HepG2 (cell line): ENCODE measurements at regions not wholly inside any gene's neighbourhood (a gene's known extent, or its start where the extent isn't known, plus 50 kb on each side); places are given as distances from the start of the nearest gene placed in this dataset.

Experiments
- ATAC-seq: fragments of 200-7000 bp; cut with Tn5 transposase; 3 replicates; pipeline ENCODE4 v1.9.1; 2020; ENCODE audit warnings: mild to moderate bottlenecking, moderate library complexity
- BruUV-seq: library from RNA; stranded (reverse); fragments of 400-500 nt; replicated peaks from 2 replicates; lab custom pipeline; 2021; lab: Mats Ljungman, UMichigan
- CTCF ChIA-PET: fragments of 300-600 bp; formaldehyde crosslinking; extraction: SDS; loops from one replicate; lab custom pipeline; 2021; ENCODE audit warnings: low total read pairs, inconsistent platforms, low intra/inter-chr PET ratio; lab: Yijun Ruan, JAX
- POLR2A ChIA-PET: fragments of 350-600 bp; sonication (Branson Sonifier 250); formaldehyde crosslinking; loops from one replicate; lab custom pipeline; 2020; ENCODE audit warnings: antibody characterized with exemption, inconsistent platforms; lab: Yijun Ruan, JAX
- DNase-seq: peaks from one replicate; pipeline ENCODE4 v3.0.0-alpha.2; 2015; ENCODE audit warnings: low spot score
- FAIRE-seq: peaks from 3 replicates; lab custom pipeline; 2011; peaks lifted over from hg19 to GRCh38; lab: Jason Lieb, UNC
- H2AFZ ChIP-seq: one replicate; pipeline ENCODE4 v1.6.1; 2011; ENCODE audit warnings: low read length, inconsistent platforms
- H3K27ac ChIP-seq: fragments of 300-600 bp; 3 replicates; pipeline ENCODE4 v1.8.0; 2011; ENCODE audit warnings: mixed run types, mild to moderate bottlenecking, mixed read lengths, low read length, inconsistent platforms; ENCODE audit not compliant: insufficient read depth; ENCODE audit errors: extremely low read length
- H3K27me3 ChIP-seq, 2 experiments: fragments of 200-600 bp in 1 of 2; 2 replicates in 1 of 2; 3 replicates in 1 of 2; pipeline versions ENCODE4 v1.6.0 to v1.8.0; 2011; ENCODE audit warnings: low read length in 2 of 2, mild to moderate bottlenecking in 2 of 2, moderate library complexity in 2 of 2, inconsistent platforms in 1 of 2; ENCODE audit not compliant: insufficient read depth in 2 of 2, control insufficient read depth in 1 of 2
- H3K36me3 ChIP-seq, 2 experiments: fragments of 200-600 bp in 1 of 2; replicated peaks in 1 of 2; 2 replicates in 1 of 2; 3 replicates in 1 of 2; pipeline versions ENCODE4 v1.5.1 to v1.8.0; 2011; ENCODE audit warnings: low read length in 2 of 2, inconsistent platforms in 1 of 2; ENCODE audit not compliant: insufficient read depth in 2 of 2, control insufficient read depth in 1 of 2
- H3K4me1 ChIP-seq: 2 replicates; pipeline ENCODE4 v1.5.1; 2012; ENCODE audit warnings: low read length, inconsistent platforms; ENCODE audit not compliant: insufficient read depth
- H3K4me2 ChIP-seq: 2 replicates; pipeline ENCODE4 v1.6.0; 2011; ENCODE audit warnings: low read depth, low read length, inconsistent platforms
- H3K4me3 ChIP-seq, 3 experiments: fragments of 200-600 bp in 1 of 3; sonication (generic), shearing (Covaris generic) in 1 of 3; replicated peaks in 1 of 3; 2 replicates each; pipeline ENCODE4 v1.5.1; 2011 to 2016; ENCODE audit warnings: low read length in 3 of 3, inconsistent platforms in 2 of 3, low read depth in 2 of 3, mild to moderate bottlenecking in 2 of 3, control low read depth in 1 of 3, mixed read lengths in 1 of 3; ENCODE audit not compliant: insufficient read depth in 1 of 3
- H3K79me2 ChIP-seq: one replicate; pipeline ENCODE4 v1.6.1; 2011; ENCODE audit warnings: low read length, inconsistent platforms; ENCODE audit not compliant: insufficient read depth
- H3K9ac ChIP-seq: 2 replicates; pipeline ENCODE4 v1.6.0; 2011; ENCODE audit warnings: mild to moderate bottlenecking, low read depth, low read length, inconsistent platforms; ENCODE audit not compliant: insufficient read depth
- H3K9me3 ChIP-seq: 2 replicates; pipeline ENCODE4 v1.5.1; 2012; ENCODE audit warnings: mild to moderate bottlenecking, low read length
- H4K20me1 ChIP-seq: 2 replicates; pipeline ENCODE4 v1.6.0; 2011; ENCODE audit warnings: inconsistent platforms, mild to moderate bottlenecking, low read length, moderate library complexity; ENCODE audit not compliant: insufficient read depth
- BORCS8-MEF2B ChIP-seq: sonication (generic); formaldehyde crosslinking; IDR thresholded peaks from 2 replicates; pipeline ENCODE4 v1.8.0; 2022; ENCODE audit warnings: mild to moderate bottlenecking, missing genetic modification reagents
- KAT7 ChIP-seq: IDR thresholded peaks from 2 replicates; pipeline ENCODE4 v1.6.1; 2018; ENCODE audit warnings: borderline replicate concordance, missing compliant biosample characterization
- KDM6A ChIP-seq: IDR thresholded peaks from 2 replicates; pipeline ENCODE4 v1.6.1; 2016; ENCODE audit warnings: low read depth
- NAIF1 ChIP-seq: sonication (generic); formaldehyde crosslinking; IDR thresholded peaks from 2 replicates; pipeline ENCODE4 v1.5.0; 2020; ENCODE audit warnings: mild to moderate bottlenecking, missing genetic modification reagents, borderline replicate concordance
- SNAPC4 ChIP-seq: sonication (generic); formaldehyde crosslinking; IDR thresholded peaks from 2 replicates; pipeline ENCODE4 v1.4.0; 2020; ENCODE audit warnings: mild to moderate bottlenecking, missing genetic modification reagents
- SOX13 ChIP-seq, 3 experiments: fragments of 450-650 bp in 1 of 3; sonication (generic) in 1 of 3; formaldehyde crosslinking in 1 of 3; IDR thresholded peaks in 2 of 3; conservative IDR thresholded peaks in 1 of 3; 2 replicates each; pipeline versions ENCODE4 v1.5.0 to v1.6.1; 2016 to 2020; ENCODE audit warnings: antibody characterized with exemption in 1 of 3, mild to moderate bottlenecking in 1 of 3, missing compliant biosample characterization in 1 of 3, missing genetic modification reagents in 1 of 3, moderate library complexity in 1 of 3
- SOX5 ChIP-seq: IDR thresholded peaks from 2 replicates; pipeline ENCODE4 v1.6.1; 2016; ENCODE audit warnings: borderline replicate concordance
- SOX6 ChIP-seq, 2 experiments: fragments of 450-650 bp in 1 of 2; sonication (generic) in 1 of 2; formaldehyde crosslinking in 1 of 2; IDR thresholded peaks; 2 replicates each; pipeline versions ENCODE4 v1.4.0 to v1.6.1; 2017 to 2020; ENCODE audit warnings: antibody characterized with exemption in 1 of 2, mild to moderate bottlenecking in 1 of 2, missing genetic modification reagents in 1 of 2
- SP5 ChIP-seq: IDR thresholded peaks from 2 replicates; pipeline ENCODE4 v1.6.1; 2016; ENCODE audit warnings: low read depth, borderline replicate concordance
- ZNF224 ChIP-seq: sonication (generic); formaldehyde crosslinking; IDR thresholded peaks from 2 replicates; pipeline ENCODE4 v1.5.0; 2020; ENCODE audit warnings: mild to moderate bottlenecking, missing genetic modification reagents
- ZNF720 ChIP-seq: sonication (generic); formaldehyde crosslinking; IDR thresholded peaks from 2 replicates; pipeline ENCODE4 v1.4.0; 2020; ENCODE audit warnings: missing genetic modification reagents
- ZNF746 ChIP-seq: sonication (generic); formaldehyde crosslinking; IDR thresholded peaks from 2 replicates; pipeline ENCODE4 v1.8.0; 2022; ENCODE audit warnings: mild to moderate bottlenecking, missing genetic modification reagents
- WGBS: methylation state at CpG from one replicate; pipeline ENCODE4 v1.1.6; 2017; ENCODE audit warnings: low lambda C conversion rate; 5-methylcytosine and 5-hydroxymethylcytosine counted together
- in situ Hi-C: cut with HindIII; loops from 2 replicates; pipeline ENCODE4 v1.10.0; 2017; ENCODE audit warnings: low pct_unique_long_range_greater_than_20kb; ENCODE audit not compliant: extremely low pct_ligation_motif_present
- intact Hi-C: fragments of 100-400 bp; cut with micrococcal nuclease; formaldehyde crosslinking; loops from one replicate; pipeline ENCODE4 v1.10.0; 2022; ENCODE audit not compliant: unreplicated experiment
- TF ChIP-seq, protein P1 (sequence below): sonication (generic); formaldehyde crosslinking; IDR thresholded peaks from 2 replicates; pipeline ENCODE4 v1.5.1; 2020; ENCODE audit warnings: missing genetic modification reagents, mild to moderate bottlenecking, borderline replicate concordance
- TF ChIP-seq, protein P2 (sequence below), 2 experiments: sonication (generic) in 1 of 2; formaldehyde crosslinking in 1 of 2; IDR thresholded peaks; 2 replicates each; pipeline versions ENCODE4 v1.4.0 to v1.6.1; 2018 to 2020; ENCODE audit warnings: missing genetic modification reagents in 2 of 2, borderline replicate concordance in 1 of 2, low read depth in 1 of 2, mild to moderate bottlenecking in 1 of 2, missing biosample characterization in 1 of 2

GRCh38 chr11:86160541-86161149 lies 83.9 kb upstream of the EED start:
- Histone ChIP-seq H2AFZ (no peak overlapping the region), H3K9me3 (no peaks in the 10 kb centered on the region), H3K9ac (no peak overlapping the region), H4K20me1 (no peaks in the 10 kb centered on the region), H3K27ac (no peak overlapping the region), H3K4me1 (peaks cover 31% of the 10 kb centered on the region), H3K27me3 (no peaks in the 10 kb centered on the region), H3K36me3 (no peaks in the 10 kb centered on the region), H3K79me2 (no peaks in the 10 kb centered on the region), H3K4me3 (no peak overlapping the region), H3K4me2 (no peak overlapping the region)
- ATAC-seq (peak; percentile 81), DNase-seq (peak; percentile 76), FAIRE-seq (no peak)
- in situ Hi-C loops (no loop called here), intact Hi-C loops (no loop called here)
- ChIA-PET CTCF (no interaction called here), POLR2A (no interaction called here)
- BruUV-seq = no TSS peak
- 0% methylated on average over 1 of the region's 1 CpG for WGBS
- TF ChIP-seq ZNF746 (CRISPR knock-in tag) (no peak), SOX13 (IDR thresholded peaks at IDR 0.05) (no peak), SOX13 (CRISPR knock-in tag; conservative IDR thresholded peaks at IDR 0.05 in 1 of 2, IDR thresholded peaks at IDR 0.05 in 1 of 2) (peak in 1 of 2 experiments; percentile 85; a peak in 2 of 4 replicates), NAIF1 (CRISPR knock-in tag) (no peak), KDM6A (CRISPR knock-in tag) (no peak), SOX5 (CRISPR knock-in tag) (peak; percentile 79; the same call in 1 of the 2 replicates), BORCS8-MEF2B (CRISPR knock-in tag) (no peak), KAT7 (CRISPR knock-in tag) (no peak), ZNF720 (CRISPR knock-in tag) (no peak), ZNF224 (CRISPR knock-in tag) (no peak), SP5 (CRISPR knock-in tag) (peak; percentile 38; the same call in 1 of the 2 replicates), SOX6 (IDR thresholded peaks at IDR 0.05) (no peak), SOX6 (CRISPR knock-in tag; IDR thresholded peaks at IDR 0.05) (peak; percentile 63; the same call in 1 of the 2 replicates), SNAPC4 (CRISPR knock-in tag) (no peak)
- TF ChIP-seq, protein P1, sequence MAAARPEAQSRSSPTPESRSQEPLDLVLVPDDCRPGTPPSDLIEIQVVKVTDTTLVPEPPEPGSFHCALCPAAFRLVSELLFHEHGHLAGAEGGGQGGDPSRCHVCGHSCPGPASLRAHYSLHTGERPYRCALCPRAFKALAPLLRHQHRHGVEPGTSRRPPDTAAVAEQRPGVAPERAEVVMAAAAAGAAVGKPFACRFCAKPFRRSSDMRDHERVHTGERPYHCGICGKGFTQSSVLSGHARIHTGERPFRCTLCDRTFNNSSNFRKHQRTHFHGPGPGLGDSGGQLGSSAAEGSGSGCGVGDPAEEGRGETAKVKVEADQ (CRISPR knock-in tag) = no peak
- TF ChIP-seq, protein P2, sequence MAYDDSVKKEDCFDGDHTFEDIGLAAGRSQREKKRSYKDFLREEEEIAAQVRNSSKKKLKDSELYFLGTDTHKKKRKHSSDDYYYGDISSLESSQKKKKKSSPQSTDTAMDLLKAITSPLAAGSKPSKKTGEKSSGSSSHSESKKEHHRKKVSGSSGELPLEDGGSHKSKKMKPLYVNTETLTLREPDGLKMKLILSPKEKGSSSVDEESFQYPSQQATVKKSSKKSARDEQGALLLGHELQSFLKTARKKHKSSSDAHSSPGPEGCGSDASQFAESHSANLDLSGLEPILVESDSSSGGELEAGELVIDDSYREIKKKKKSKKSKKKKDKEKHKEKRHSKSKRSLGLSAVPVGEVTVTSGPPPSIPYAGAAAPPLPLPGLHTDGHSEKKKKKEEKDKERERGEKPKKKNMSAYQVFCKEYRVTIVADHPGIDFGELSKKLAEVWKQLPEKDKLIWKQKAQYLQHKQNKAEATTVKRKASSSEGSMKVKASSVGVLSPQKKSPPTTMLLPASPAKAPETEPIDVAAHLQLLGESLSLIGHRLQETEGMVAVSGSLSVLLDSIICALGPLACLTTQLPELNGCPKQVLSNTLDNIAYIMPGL (CRISPR knock-in tag; IDR thresholded peaks at IDR 0.05; ENCODE audit: borderline replicate concordance in 1 of 2, low read depth in 1 of 2) = no peak
